NCI-H526 (cell line): ENCODE measurements at regions not wholly inside any gene's neighbourhood (a gene's known extent, or its start where the extent isn't known, plus 50 kb on each side); places are given as distances from the start of the nearest gene placed in this dataset.
"Not testable (repeated sequence)": the region's sequence is repeated elsewhere in the genome, so short reads cannot be mapped to it uniquely, and the experiment has no call there.

Source experiments
- DNase-seq, 2 experiments: peaks; one replicate each; lab custom pipeline; 2025; lab: John Stamatoyannopoulos, UW

DNA sequence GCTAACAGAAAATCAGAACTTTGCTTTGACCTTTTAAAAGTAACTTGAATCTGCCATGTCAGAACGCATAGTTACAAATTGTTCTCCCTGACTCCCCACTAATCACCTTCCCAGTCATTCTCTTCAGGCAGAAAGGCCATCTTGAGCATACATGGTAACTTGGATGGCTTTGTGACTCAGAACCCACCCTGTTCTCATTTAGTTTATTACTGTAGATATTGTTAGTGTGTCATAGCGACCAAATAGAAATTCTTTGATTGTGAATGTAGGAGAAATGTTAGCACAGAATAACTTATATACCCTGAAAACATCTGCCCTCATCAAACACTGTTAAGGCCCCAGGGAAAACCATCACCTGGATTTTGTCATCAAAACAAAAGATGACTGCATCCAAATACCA, 382.0 kb downstream of the MAGEB5 start:
- no peak for DNase-seq

DNA sequence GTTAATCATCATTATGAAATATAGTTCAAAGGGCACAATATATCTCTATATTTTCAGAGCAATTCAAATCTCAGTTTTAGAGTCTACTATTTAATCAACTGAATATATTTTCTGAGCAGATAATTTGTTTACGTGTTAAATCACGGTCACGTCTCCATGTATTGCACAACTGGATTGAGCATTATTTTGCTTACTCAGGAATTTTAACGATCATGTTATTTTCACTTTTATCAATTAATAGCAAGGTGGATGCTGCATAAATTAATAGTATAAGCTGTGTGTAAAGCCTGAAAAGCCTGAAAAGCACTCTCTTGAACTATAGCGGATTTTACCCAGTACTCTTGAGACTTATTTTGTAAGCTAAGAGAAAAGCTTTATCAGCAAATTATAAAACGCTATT, 374.9 kb downstream of the MAGEB5 start:
- no peak for DNase-seq

DNA sequence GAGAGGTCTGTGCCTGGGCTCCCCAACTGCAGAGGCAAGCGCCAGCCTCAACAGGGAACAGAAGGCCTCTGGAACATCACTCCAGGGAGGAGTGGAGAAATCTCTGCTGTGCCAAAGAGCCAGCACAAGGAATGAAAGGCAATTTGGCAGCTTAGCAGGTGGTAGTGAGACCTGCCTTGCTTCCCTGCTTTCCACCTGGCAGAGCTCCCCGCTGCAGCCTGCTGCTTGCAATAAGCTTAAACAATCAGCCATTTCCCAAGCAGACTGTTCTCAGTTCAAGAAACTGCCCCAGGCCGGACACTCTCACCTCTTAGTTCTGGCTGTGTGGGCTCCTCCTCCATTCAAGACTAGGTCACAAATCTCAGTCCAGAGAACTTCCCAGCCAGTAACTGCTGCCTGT, 370.6 kb downstream of the MAGEB5 start:
- no peak for DNase-seq

DNA sequence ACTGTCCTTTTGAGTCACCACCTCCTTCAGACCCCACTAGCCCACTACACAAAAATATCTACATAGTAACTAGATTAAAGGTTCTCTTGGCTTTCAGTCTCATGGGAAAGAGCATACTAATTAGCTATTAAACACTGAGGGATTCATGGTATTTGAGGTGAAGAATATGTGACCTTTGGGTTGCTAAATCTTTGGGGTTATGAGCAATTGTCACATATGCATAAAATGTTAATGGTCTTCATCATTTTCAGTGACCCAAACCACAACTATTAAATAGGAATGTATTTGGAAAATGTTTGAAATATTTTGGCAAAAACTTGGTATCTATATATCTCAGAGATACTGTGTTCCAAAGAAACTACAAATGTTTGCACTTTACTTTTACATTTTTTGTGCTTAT, 365.1 kb downstream of the MAGEB5 start:
- no peak for DNase-seq

DNA sequence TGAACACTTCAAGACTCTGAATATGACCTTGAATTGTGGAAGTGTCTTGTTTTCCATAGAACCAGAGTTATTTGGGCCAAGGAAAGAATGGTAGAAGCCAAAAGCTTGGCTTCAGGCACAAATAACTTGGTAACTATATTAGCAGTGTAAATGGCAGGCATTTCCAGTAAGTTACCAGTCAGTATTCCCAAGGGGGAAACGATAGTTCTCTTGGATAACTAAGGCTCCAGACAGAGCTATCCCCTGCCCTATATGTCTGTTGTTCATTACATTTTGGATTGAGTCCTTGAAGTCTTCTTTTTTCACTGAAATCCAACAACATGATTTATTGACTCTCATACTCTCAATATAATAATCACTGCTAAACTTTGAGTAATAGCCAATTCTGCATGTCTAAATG, 364.1 kb downstream of the MAGEB5 start:
- DNase-seq = no peak

DNA sequence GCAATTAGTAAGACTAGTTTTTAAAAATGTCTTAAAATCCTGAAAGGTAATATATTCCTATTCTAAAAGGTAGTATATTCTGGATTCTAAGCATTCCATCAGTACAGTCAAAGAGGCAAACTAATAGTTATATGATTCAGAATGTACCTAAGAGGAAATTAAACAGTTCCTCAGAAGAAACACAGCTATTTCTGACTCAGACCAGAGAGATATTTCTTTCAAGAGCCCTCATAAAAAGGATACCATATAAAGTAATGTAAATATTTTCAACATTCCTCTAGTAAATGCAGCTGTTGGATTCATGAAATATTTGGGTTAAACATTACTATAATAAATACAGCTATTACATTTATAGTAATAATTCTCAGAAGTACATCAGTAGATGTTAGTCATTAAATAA, 358.3 kb downstream of the MAGEB5 start:
- DNase-seq = no peak

DNA sequence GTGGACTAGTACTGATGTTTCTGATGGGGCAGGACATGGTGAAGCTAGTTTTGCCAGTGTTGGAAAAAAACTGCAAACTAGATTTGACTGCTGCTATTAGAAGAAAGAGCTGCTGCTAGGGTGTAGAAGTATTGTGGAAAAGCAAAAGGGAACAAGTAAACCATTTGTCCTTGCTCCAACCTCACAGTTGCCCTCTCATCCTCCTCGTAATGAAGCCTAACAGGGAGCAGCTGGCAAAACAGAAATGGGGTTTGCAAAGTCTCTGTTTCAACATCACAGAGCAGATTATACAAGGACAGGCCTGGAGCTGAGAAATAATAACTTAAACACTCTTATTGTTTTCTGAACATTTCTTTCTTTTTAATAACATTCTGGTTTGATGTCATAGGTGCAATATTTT, 346.2 kb downstream of the MAGEB5 start:
- DNase-seq = no peak

DNA sequence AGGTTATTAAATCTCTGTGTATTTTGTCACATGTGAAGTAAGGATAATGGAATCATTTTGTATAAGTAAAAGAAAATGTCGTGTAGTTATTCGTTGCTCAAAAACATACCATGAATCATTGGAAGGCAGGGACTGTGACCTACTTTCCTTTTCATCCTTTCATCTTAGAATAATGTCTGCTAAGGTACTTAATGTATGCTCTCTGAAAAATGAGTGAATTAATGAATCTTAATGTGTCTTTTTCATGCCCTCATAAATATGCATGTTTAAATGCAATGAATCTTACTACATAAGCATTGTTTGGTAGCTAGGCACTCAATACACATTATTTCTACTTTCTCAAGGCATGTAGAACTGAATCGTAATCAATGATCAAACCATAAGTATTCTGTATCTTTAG, 343.9 kb downstream of the MAGEB5 start:
- DNase-seq = no peak

DNA sequence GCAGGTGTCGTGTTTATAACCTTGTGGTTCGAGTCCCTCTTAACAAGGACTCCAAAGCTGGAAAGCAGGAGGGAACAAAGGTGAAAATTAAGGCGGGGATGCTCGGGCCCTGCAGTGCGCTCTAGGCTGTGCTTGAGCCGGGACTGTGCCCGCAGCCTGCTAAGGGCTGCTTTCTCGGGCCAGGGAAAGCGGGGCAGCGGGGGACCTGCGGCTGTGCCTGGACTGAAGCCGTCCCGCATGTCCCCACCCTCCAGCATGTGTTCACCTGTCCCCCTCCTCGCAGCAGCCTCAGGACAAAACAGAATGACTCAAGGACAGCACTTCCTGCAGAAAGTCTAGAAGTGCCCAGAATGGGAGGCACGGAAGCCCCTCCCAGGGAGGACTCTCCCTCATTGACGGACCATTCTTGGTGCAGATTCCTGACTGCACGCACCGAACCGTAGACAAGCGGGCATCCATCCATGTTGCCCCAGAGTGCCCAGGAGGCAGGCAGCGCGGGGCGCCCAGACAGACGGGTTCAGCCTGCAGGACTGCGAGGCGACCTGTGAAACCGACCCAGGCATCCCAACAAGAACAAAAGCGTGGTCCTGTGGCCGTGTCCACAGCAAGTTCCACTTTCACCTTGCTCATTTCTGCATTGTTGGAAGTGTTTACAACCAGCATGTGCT, 342.9 kb downstream of the MAGEB5 start:
- DNase-seq = no peak

DNA sequence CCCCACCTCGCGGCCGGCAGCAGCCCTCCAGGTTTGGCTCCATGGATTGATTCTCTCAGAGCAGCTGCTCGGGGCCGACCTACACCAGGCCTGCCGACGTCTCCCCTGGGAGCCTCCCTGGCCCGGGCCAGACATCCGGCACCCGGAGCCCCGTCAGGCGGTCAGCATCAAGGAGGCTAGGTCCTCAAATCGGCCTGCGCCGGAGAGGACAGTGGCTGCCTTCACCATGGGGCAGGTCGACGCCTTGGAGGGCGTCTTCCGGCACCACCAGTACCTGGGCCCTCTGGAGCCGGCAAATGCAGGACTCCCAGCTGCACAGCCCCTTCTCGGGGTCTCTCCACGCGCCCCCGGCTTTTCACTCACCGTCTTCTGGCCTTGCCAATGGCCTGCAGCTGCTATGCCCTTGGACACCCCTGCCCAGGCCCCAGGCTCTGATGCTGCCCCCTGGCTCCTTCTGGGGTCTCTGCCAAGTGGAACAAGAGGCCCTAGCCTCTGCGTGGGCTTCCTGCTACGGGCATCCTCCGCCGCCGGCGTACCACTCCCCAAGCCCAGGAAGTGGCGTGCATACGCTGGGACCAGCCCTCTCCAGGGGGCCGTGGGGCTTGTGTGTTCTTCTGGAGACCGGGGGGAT, 341.8 kb downstream of the MAGEB5 start:
- DNase-seq = peak in 1 of 2 experiments; percentile 5

DNA sequence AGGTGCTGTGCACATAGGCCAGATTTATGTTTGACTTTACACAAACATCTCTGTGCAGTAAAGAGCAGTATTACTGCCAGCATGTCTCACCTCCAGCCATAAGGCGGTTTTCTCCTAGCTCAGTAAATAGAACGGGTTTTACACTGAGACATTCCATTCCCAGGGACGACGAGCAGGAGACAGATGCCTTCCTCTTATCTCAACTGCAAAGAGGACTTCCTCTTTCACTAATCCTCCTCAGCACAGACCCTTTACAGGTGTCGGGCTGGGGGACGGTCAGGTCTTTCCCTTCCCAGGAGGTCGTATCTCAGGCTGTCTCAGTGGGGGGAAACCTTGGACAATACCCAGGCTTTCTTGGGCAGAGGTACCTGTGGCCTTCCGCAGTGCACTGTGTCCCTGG, 309.8 kb downstream of the MAGEB5 start:
- not testable (repeated sequence) for DNase-seq

DNA sequence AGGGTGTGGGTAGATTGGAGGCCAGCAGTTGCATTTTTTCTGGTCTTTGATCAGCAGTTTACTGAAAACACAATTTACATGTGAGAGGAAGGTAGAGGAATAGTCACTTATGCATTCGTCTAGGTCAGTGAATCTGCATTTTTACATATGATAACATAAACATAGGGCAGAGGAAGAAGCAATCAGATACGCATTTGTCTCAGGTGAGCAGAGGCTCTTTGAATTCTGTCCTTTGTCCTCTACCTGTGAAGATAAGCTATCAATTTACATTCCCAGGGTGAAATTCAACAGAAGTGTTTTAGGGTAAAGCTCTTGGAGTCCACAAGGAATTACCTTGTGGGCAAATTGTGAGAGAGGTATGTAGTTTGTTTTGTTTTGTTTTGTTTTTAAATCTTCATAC, 306.5 kb downstream of the MAGEB5 start:
- DNase-seq = no peak

DNA sequence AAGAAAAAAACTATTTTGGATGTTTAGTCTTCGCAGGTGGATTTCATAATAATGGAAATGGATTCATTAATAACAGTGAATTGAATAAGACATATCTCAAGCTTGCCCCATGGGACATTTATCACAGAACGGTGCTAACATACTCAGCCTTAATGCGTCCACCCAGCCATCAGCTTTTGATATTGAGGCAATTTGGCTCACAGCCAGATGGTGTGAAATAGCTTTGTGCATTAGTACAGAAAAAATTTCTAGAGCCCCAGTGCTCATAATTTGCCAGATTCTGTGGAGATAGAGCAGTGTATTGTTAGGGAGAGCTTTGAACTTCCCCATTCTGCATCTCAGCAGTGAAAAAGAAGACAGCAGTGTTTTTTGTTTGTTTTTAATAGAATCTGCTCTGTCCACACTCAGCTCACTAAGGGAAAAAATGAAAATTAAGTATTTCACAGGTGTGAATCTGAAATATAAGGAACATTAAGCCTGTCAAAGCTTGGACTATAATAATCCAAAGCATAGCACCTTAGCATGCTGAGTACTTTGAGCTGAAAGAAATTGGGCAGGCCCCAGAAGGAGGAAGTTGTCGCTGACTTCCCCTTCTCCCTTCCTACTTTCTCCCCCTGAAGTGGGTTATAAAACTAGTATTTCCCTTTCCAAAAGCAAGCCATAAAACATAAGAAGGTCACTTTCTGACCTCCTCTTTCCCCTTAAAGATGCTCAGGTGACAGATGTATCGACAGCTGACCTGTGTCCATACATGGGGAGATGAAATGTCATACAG, 295.8 kb downstream of the MAGEB5 start:
- no peak for DNase-seq

DNA sequence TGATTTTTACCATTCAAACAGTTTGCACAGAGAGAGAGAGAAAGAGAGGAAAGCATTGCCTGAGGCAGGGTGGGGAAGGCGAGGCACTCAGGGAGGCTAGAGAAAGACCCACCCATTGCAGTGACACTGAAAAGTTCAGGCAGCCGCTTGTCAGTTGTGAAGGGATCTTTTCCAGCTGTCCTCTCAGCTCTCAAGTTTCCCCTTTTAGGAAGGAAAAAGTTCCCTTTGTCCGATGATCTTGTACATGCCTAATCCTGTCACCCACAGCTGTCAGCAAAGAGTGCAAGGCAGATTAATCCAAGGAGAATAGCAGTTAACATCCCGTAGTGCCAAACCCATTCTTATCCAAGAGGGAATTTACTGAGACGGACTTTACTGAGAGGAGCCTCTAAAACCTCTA, 255.0 kb downstream of the MAGEB5 start:
- DNase-seq = no peak

DNA sequence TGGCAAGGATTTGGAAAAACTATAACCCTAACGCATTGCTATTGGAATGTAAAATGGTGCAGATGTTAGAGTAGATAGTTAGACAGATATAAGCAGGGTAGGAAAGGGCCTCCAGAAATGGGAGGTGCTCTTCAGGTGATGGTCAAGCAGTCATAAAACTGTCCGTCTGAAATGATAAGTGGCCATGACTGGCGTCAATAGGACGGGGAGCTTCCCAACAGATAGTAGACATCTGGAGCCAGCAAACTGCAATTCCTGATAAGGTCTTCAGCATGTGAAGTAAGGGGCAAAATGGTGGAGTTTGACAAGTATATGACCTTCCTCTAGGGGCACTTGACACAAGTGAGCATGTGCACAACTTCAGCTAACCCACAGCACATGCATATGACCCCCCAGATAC, 250.4 kb downstream of the MAGEB5 start:
- no peak for DNase-seq

DNA sequence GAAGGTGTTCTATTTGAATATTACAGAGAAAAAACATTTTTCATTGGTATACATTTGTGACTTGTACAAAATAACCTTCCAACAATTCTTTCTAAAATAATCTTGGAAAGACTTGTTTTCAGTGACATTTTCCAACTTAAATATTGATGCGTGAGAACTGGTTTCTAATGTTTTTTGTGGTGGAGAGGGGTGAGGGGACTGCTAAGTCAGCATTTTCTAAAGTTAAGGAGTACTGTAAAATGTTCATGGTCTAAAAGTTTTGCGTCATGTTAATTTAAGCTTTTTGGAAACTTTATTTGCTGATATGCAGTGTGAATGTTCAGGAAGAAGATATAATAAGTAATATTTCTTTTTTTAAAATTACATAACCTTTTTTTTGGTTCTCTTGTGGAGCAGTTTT, 229.3 kb downstream of the MAGEB5 start:
- DNase-seq = no peak

DNA sequence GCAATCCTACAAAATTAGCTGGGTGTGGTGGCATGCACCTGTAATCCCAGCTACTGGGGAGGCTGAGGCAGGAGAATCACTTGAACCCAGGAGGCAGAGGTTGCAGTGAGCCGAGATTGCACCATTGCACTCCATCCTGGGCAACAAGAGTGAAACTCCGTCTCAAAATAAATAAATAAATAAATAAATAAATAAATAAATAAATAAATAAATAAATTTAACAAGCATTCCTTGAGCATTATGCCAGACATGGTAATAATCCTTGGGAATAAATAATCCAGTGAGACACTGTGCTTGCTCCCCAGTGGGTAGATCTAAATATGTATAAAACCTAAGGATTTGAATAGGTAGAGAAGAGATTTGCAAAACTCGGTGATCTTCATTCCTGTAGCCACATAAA, 228.4 kb downstream of the MAGEB5 start:
- DNase-seq = not testable (repeated sequence)

DNA sequence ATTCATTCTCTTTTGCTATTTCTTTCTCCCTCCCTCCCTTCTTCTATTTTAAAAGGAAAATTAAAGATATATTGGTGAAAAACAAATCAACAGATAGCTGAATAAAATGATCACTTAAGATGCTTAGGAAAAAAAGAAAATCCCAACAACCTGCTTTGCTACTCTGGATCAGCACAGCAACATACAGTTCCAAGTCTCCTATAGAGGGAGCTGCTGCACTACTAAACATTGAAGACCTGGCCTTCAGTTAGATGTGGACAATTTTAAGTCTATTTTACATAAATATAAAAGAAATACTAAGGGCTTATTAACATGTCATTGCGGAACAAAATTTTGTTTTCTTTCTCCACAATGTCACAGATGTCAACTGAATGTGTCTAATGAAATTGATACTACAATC, 226.4 kb downstream of the MAGEB5 start:
- peak in 1 of 2 experiments; percentile 21 for DNase-seq

DNA sequence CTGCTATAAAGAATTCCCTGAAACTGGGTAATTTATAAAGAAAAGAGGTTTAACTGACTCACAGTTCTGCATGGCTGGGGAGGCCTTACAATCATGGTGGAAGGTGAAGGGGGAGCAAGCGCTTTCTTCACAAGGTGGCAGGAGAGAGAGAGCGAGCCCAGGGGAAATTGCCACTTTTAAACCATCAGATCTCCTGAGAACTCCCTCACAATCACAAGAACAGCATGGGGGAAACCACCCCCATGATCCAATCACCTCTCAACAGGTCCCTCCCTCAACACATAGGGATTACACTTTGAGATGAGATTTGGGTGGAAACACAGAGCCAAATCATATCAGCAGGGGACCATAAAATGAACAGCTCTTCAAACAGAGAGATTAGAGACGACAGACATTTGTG, 198.6 kb downstream of the MAGEB5 start:
- no peak for DNase-seq

DNA sequence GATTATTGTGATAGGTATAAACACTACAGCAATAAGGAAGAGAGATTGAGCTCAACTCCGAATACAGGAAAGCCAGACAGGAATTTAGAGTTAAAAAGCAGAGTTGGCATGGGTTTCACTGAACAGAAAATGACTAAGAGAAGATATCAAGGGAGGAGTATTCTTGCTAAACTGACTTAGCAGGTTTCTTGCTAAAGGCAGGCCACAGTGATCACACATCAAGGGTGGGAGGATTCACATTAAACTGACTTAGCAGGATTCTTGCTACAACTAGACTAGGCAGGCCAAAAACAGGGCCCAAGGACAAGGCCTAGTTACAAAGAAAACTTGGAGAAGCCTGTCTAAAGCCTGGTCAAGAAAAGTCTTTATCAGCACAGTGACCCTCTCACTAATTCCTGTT, 195.1 kb downstream of the MAGEB5 start:
- no peak for DNase-seq

DNA sequence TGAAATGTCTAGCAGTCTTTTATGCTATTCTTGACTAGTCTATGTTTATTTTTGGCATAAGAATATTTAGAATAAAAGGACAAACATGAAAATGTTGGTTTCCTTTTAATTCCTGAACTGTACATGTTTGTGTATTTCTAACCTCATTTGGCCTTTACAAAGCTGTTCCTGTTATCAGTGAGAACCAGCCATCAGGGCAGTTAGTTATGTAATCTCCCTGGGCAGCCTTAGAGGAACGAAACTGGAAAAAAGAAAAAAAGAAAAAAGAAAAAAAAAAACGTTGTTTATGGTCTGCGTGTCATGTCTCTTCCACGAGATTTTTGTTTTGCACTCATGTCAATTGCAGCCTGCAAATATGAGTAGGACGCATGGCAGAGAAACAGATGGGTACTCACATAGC, 193.7 kb downstream of the MAGEB5 start:
- no peak for DNase-seq

DNA sequence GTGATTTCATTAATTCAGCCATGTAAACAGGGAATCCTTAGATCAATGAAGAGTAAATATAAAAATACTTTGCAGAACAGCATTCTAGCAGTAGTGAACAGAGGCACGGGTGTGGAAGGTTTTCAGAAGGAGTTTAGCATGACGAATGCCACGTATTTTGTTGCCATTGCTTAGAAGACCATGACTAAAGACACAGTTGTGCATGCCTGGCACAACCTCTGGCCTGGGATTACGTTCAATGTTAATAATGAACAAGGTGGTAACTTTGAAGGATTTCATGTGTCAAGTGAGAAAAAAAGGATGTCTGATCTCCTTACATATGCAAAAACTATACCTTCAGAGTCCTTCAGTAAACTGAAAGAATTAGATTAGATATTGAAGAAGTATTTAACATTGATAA, 171.9 kb downstream of the MAGEB5 start:
- no peak for DNase-seq

DNA sequence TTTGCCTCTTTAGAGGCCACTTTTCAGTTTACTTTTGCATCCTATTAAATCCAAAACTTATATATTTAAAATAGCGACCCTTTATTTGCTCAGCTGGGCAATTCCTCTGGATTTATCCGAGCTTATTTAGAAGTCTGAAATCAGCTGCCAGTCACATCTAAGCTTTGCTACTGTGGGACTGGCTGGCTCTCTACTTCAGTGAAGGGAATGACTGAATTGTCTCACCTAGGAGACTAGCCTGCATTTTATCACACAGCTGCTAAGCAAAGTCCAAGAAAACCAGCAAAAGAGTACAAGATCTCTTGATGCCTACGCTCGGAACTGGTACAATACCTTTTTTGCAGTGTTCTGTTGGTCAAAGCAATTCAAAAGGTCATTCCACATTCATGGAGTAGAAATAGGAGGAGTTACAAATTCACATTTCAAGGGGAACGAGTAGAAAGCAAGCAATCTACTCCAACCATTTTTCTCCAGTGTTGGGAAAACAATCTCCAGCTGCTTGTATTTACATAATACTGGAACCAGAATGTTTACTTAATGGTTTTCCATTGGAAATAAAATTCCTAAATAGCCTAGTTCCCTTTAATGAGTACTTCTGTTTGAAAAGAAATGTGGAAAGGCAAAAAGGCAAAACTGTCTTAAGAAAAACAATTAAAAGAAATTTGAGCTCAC, 160.2 kb downstream of the MAGEB5 start:
- DNase-seq = no peak
